Peyer's patch (tissue), 4 donors: ENCODE measurements at regions not wholly inside any gene's neighbourhood (a gene's known extent, or its start where the extent isn't known, plus 50 kb on each side); places are given as distances from the start of the nearest gene placed in this dataset.

Experiments
- CTCF ChIP-seq, 6 experiments: fragments of 450-650 bp in 4 of 6; fragments of 200-600 bp in 2 of 6; sonication (generic) in 1 of 6; IDR thresholded peaks; one replicate each; pipeline ENCODE4 v1.5.1; 2017 to 2019; ENCODE audit warnings: antibody characterized with exemption in 6 of 6, mild to moderate bottlenecking in 3 of 6, moderate library complexity in 1 of 6
- POLR2A ChIP-seq, 2 donors: fragments of 450-650 bp; IDR thresholded peaks; one replicate each; pipeline ENCODE4 v1.5.1; 2017; ENCODE audit warnings: antibody characterized with exemption in 2 of 2, mild to moderate bottlenecking in 2 of 2, moderate library complexity in 2 of 2

GRCh38 chr13:84983321-84983720 lies 815.9 kb downstream of the SLITRK6 start:
- no peak for TF ChIP-seq CTCF (IDR thresholded peaks at IDR 0.05)
- TF ChIP-seq POLR2A (IDR thresholded peaks at IDR 0.05): no peak
